ENCODE measurements at regions not wholly inside any gene's neighbourhood (a gene's known extent, or its start where the extent isn't known, plus 50 kb on each side); places are given as distances from the start of the nearest gene placed in this dataset.

DNA sequence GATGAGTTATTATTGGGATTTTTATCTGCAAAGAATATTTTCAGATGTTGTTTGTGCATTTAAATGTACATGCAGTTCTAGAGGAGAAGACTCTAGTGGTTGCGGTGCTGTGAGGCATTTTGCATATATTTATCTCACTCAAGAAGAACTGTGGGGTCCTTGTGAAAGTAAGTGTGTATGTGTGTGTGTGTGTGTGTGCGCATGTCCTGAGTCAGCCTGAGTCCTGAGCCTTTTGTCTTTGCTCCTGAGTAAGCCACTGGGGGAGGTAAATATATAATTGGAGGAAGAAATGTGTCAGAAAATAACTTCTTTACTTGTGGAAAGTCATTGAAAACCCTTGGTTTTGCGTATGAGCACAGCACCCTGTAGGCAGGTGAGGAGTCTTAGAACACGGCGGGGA, 55.6 kb upstream of the CD34 start:
- TF ChIP-seq, protein P1, sequence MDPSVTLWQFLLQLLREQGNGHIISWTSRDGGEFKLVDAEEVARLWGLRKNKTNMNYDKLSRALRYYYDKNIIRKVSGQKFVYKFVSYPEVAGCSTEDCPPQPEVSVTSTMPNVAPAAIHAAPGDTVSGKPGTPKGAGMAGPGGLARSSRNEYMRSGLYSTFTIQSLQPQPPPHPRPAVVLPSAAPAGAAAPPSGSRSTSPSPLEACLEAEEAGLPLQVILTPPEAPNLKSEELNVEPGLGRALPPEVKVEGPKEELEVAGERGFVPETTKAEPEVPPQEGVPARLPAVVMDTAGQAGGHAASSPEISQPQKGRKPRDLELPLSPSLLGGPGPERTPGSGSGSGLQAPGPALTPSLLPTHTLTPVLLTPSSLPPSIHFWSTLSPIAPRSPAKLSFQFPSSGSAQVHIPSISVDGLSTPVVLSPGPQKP (IDR thresholded peaks at IDR 0.05; ENCODE audit: borderline replicate concordance, low read depth, low read length): no peak
- TF ChIP-seq RFX5 (IDR thresholded peaks at IDR 0.05; ENCODE audit: low read depth, low read length): no peak
- TF ChIP-seq, protein P2, sequence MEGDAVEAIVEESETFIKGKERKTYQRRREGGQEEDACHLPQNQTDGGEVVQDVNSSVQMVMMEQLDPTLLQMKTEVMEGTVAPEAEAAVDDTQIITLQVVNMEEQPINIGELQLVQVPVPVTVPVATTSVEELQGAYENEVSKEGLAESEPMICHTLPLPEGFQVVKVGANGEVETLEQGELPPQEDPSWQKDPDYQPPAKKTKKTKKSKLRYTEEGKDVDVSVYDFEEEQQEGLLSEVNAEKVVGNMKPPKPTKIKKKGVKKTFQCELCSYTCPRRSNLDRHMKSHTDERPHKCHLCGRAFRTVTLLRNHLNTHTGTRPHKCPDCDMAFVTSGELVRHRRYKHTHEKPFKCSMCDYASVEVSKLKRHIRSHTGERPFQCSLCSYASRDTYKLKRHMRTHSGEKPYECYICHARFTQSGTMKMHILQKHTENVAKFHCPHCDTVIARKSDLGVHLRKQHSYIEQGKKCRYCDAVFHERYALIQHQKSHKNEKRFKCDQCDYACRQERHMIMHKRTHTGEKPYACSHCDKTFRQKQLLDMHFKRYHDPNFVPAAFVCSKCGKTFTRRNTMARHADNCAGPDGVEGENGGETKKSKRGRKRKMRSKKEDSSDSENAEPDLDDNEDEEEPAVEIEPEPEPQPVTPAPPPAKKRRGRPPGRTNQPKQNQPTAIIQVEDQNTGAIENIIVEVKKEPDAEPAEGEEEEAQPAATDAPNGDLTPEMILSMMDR (conservative IDR thresholded peaks at IDR 0.05; ENCODE audit: low read depth, low read length): no peak
- no peak for TF ChIP-seq MXI1 (IDR thresholded peaks at IDR 0.05; ENCODE audit: borderline replicate concordance, low read depth, low read length)
- no peak for TF ChIP-seq BHLHE40 (IDR thresholded peaks at IDR 0.05; ENCODE audit: low read depth, low read length)
- TF ChIP-seq, protein P3, sequence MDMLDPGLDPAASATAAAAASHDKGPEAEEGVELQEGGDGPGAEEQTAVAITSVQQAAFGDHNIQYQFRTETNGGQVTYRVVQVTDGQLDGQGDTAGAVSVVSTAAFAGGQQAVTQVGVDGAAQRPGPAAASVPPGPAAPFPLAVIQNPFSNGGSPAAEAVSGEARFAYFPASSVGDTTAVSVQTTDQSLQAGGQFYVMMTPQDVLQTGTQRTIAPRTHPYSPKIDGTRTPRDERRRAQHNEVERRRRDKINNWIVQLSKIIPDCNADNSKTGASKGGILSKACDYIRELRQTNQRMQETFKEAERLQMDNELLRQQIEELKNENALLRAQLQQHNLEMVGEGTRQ (IDR thresholded peaks at IDR 0.05; ENCODE audit: low read depth, low read length): no peak
- TF ChIP-seq MAFK (IDR thresholded peaks at IDR 0.05; ENCODE audit: low read depth, low read length): no peak
- TF ChIP-seq RAD21 (IDR thresholded peaks at IDR 0.05; ENCODE audit: low read length): no peak
- TF ChIP-seq POLR2A (IDR thresholded peaks at IDR 0.05; ENCODE audit: low read depth, low read length): no peak
- no peak for TF ChIP-seq SMC3 (IDR thresholded peaks at IDR 0.05; ENCODE audit: low read depth, low read length)
- no peak for TF ChIP-seq RCOR1 (IDR thresholded peaks at IDR 0.05; ENCODE audit: insufficient replicate concordance, low read length)
- no peak for TF ChIP-seq CEBPB (IDR thresholded peaks at IDR 0.05; ENCODE audit: low read depth, low read length)
- TF ChIP-seq FOS (IDR thresholded peaks at IDR 0.05; ENCODE audit: low read depth, low read length): no peak

All from IMR-90 (cell line).